ENCODE measurements at regions not wholly inside any gene's neighbourhood (a gene's known extent, or its start where the extent isn't known, plus 50 kb on each side); places are given as distances from the start of the nearest gene placed in this dataset.

DNA sequence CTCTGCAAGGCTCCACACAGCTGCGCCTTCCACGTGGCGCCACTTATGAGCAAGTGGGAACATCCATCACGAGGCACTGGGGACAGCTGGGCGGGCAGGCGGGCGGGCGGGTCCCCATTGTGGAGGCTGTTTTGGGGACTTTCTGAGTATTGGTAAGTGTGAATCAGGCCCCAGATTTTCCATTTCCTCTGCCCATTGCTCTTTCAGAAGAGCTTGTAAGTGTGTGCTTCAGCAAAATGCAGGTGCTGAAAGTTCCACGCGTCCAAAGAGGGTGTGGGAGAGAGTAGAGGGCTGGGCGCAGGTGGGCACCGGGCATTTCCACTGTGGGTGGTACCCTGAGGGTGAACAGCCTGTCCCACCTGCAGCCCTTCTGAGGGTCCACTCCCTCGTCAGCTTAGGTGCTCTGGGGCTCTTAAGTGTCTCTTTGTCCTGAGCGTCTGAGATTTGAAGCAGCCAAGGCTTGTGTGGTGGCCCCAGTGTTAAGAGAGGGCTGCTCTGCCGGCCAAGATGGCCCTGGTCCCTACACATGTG, 177.1 kb downstream of the RPLP1 start:
- TF ChIP-seq POLR2AphosphoS5 (IDR thresholded peaks at IDR 0.05; ENCODE audit: low read depth, low read length), result no peak
- TF ChIP-seq, protein P1, sequence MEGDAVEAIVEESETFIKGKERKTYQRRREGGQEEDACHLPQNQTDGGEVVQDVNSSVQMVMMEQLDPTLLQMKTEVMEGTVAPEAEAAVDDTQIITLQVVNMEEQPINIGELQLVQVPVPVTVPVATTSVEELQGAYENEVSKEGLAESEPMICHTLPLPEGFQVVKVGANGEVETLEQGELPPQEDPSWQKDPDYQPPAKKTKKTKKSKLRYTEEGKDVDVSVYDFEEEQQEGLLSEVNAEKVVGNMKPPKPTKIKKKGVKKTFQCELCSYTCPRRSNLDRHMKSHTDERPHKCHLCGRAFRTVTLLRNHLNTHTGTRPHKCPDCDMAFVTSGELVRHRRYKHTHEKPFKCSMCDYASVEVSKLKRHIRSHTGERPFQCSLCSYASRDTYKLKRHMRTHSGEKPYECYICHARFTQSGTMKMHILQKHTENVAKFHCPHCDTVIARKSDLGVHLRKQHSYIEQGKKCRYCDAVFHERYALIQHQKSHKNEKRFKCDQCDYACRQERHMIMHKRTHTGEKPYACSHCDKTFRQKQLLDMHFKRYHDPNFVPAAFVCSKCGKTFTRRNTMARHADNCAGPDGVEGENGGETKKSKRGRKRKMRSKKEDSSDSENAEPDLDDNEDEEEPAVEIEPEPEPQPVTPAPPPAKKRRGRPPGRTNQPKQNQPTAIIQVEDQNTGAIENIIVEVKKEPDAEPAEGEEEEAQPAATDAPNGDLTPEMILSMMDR (IDR thresholded peaks at IDR 0.05), result no peak
